Astrocyte (in vitro differentiated cells and primary cell): ENCODE measurements at regions not wholly inside any gene's neighbourhood (a gene's known extent, or its start where the extent isn't known, plus 50 kb on each side); places are given as distances from the start of the nearest gene placed in this dataset.

Experiments used
- DNase-seq: peaks from one replicate; pipeline ENCODE4 v3.0.0-alpha.2; 2010; ENCODE audit warnings: low read depth
- FAIRE-seq: peaks from 2 replicates; lab custom pipeline; 2011; peaks lifted over from hg19 to GRCh38; lab: Jason Lieb, UNC
- H2AFZ ChIP-seq: 2 replicates; pipeline ENCODE4 v1.6.0; 2012; ENCODE audit warnings: low read depth, low read length, inconsistent platforms
- H3K27ac ChIP-seq: 2 replicates; pipeline ENCODE4 v1.5.1; 2011; ENCODE audit warnings: low read depth, low read length, inconsistent platforms
- H3K27me3 ChIP-seq: 2 replicates; pipeline ENCODE4 v1.6.0; 2011; ENCODE audit warnings: low read length, inconsistent platforms; ENCODE audit not compliant: insufficient read depth
- H3K36me3 ChIP-seq: 2 replicates; pipeline ENCODE4 v1.5.1; 2011; ENCODE audit warnings: low read length, inconsistent platforms; ENCODE audit not compliant: insufficient read depth
- H3K4me1 ChIP-seq: 2 replicates; pipeline ENCODE4 v1.5.1; 2011; ENCODE audit warnings: low read length, inconsistent platforms; ENCODE audit not compliant: insufficient read depth
- H3K4me2 ChIP-seq: 2 replicates; pipeline ENCODE4 v1.6.0; 2012; ENCODE audit warnings: low read length, inconsistent platforms
- H3K4me3 ChIP-seq: 2 replicates; pipeline ENCODE4 v1.5.1; 2011; ENCODE audit warnings: low read depth, mild to moderate bottlenecking, low read length, inconsistent platforms; ENCODE audit not compliant: insufficient read depth
- H3K79me2 ChIP-seq: 2 replicates; pipeline ENCODE4 v1.6.0; 2012; ENCODE audit warnings: mild to moderate bottlenecking, low read length, inconsistent platforms; ENCODE audit not compliant: insufficient read depth
- H3K9ac ChIP-seq: 2 replicates; pipeline ENCODE4 v1.6.0; 2012; ENCODE audit warnings: mild to moderate bottlenecking, low read length, inconsistent platforms
- H3K9me3 ChIP-seq: 2 replicates; pipeline ENCODE4 v1.5.1; 2012; ENCODE audit warnings: low read depth, mild to moderate bottlenecking, low read length, inconsistent platforms; ENCODE audit not compliant: insufficient read depth
- H4K20me1 ChIP-seq: 2 replicates; pipeline ENCODE4 v1.6.0; 2012; ENCODE audit warnings: low read length, inconsistent platforms; ENCODE audit not compliant: insufficient read depth
- H3K27ac Mint-ChIP-seq: one replicate; pipeline ENCODE4 v1.8.0; 2021; ENCODE audit warnings: mild to moderate bottlenecking, mixed read lengths; ENCODE audit not compliant: unreplicated experiment
- H3K27me3 Mint-ChIP-seq: one replicate; pipeline ENCODE4 v1.8.0; 2021; ENCODE audit warnings: low read depth, mixed read lengths; ENCODE audit not compliant: unreplicated experiment
- H3K36me3 Mint-ChIP-seq: one replicate; pipeline ENCODE4 v1.8.0; 2021; ENCODE audit warnings: low read depth, mixed read lengths; ENCODE audit not compliant: unreplicated experiment
- H3K4me1 Mint-ChIP-seq: one replicate; pipeline ENCODE4 v1.8.0; 2021; ENCODE audit warnings: low read depth, mixed read lengths; ENCODE audit not compliant: unreplicated experiment
- H3K4me3 Mint-ChIP-seq: one replicate; pipeline ENCODE4 v1.8.0; 2021; ENCODE audit warnings: mild to moderate bottlenecking, moderate library complexity, mixed read lengths; ENCODE audit not compliant: unreplicated experiment
- H3K9me3 Mint-ChIP-seq: one replicate; pipeline ENCODE4 v1.8.0; 2021; ENCODE audit warnings: mild to moderate bottlenecking, mixed read lengths; ENCODE audit not compliant: unreplicated experiment
- EZH2 ChIP-seq: IDR thresholded peaks from 2 replicates; pipeline ENCODE4 v1.6.1; 2012; ENCODE audit warnings: mild to moderate bottlenecking, low read length, inconsistent platforms; ENCODE audit not compliant: insufficient read depth
- TF ChIP-seq, protein P1 (sequence below): IDR thresholded peaks from 2 replicates; pipeline ENCODE4 v1.5.1; 2011; ENCODE audit warnings: low read depth, mild to moderate bottlenecking, inconsistent platforms, low read length, moderate library complexity; ENCODE audit not compliant: insufficient read depth

GRCh38 chr6:48281217-48281616, 170.2 kb upstream of the PTCHD4 start:
- Histone ChIP-seq H3K9ac (no peak overlapping the region), H3K9me3 (no peaks in the 10 kb centered on the region), H3K79me2 (no peaks in the 10 kb centered on the region), H3K27ac (no peak overlapping the region), H3K4me3 (no peak overlapping the region), H3K36me3 (no peaks in the 10 kb centered on the region), H3K4me1 (no peaks in the 10 kb centered on the region), H4K20me1 (no peaks in the 10 kb centered on the region), H3K27me3 (no peaks in the 10 kb centered on the region), H3K4me2 (no peak overlapping the region), H2AFZ (no peak overlapping the region)
- no peak for FAIRE-seq
- no peak overlapping the region for H3K27ac Mint-ChIP-seq
- no peaks in the 10 kb centered on the region for H3K27me3 Mint-ChIP-seq
- H3K4me1 Mint-ChIP-seq = no peaks in the 10 kb centered on the region
- H3K36me3 Mint-ChIP-seq = no peaks in the 10 kb centered on the region
- no peak for DNase-seq
- TF ChIP-seq, protein P1, sequence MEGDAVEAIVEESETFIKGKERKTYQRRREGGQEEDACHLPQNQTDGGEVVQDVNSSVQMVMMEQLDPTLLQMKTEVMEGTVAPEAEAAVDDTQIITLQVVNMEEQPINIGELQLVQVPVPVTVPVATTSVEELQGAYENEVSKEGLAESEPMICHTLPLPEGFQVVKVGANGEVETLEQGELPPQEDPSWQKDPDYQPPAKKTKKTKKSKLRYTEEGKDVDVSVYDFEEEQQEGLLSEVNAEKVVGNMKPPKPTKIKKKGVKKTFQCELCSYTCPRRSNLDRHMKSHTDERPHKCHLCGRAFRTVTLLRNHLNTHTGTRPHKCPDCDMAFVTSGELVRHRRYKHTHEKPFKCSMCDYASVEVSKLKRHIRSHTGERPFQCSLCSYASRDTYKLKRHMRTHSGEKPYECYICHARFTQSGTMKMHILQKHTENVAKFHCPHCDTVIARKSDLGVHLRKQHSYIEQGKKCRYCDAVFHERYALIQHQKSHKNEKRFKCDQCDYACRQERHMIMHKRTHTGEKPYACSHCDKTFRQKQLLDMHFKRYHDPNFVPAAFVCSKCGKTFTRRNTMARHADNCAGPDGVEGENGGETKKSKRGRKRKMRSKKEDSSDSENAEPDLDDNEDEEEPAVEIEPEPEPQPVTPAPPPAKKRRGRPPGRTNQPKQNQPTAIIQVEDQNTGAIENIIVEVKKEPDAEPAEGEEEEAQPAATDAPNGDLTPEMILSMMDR = no peak
- no peak for TF ChIP-seq EZH2
- no peak overlapping the region for H3K4me3 Mint-ChIP-seq
- no peaks in the 10 kb centered on the region for H3K9me3 Mint-ChIP-seq

DNA sequence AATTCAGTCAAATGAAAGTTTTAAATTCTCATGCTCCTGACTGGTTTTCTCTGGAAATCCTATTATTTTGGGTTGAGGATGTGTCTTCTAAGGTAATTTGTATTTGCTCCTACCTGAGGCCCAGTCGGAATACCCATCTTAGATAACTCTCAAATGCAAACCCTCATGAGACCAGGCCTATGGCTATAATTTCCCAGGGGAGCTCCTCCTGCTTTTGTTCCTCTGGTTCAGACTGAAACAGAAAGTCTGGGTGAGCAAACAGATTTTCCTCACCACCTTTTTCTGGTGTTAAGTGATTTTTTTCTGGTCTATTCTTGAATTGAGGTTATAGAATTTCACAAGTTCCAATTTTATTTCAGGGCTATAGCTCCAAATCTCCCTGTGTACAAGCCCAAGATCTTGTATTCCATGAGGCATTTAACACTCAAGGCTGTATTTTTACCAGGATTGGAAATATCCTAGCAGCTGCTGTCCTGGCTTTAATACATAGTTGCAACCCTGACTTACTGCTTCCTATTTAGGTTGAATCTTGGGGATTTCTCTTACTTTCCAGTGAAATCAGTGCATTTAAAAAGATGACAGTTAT, 169.1 kb upstream of the PTCHD4 start:
- DNase-seq (no peak), FAIRE-seq (no peak)
- TF ChIP-seq, protein P1 = no peak
- no peak for TF ChIP-seq EZH2
- Mint-ChIP-seq H3K27ac (no peak overlapping the region), H3K36me3 (no peaks in the 10 kb centered on the region), H3K9me3 (no peaks in the 10 kb centered on the region), H3K4me3 (no peak overlapping the region), H3K27me3 (no peaks in the 10 kb centered on the region), H3K4me1 (no peaks in the 10 kb centered on the region)
- no peaks in the 10 kb centered on the region for H3K36me3 ChIP-seq
- H3K4me3 ChIP-seq = no peak overlapping the region
- H3K79me2 ChIP-seq = no peaks in the 10 kb centered on the region
- H3K9me3 ChIP-seq = no peaks in the 10 kb centered on the region
- no peak overlapping the region for H3K27ac ChIP-seq
- no peak overlapping the region for H3K4me2 ChIP-seq
- no peaks in the 10 kb centered on the region for H3K27me3 ChIP-seq
- H2AFZ ChIP-seq = no peak overlapping the region
- H4K20me1 ChIP-seq = no peaks in the 10 kb centered on the region
- H3K4me1 ChIP-seq = no peaks in the 10 kb centered on the region
- H3K9ac ChIP-seq = no peak overlapping the region

DNA sequence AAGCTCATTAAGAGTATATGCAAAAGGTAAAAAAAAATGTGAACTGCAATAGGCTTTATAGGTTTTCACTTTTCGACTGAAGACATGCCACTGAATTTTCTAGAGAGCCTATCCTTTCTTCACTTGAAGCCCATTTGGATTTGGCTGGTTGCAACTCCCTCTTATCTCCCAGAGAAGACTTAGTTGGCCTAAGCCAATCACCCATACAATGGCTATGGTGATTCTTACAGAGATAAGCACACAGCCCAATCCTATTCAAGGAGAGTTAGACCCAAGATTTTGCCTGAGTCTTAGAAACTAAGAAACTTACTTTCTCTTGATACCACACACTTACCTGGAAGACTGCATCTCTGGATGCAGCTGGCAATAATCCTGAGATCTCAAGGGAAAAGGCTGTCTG, 167.3 kb upstream of the PTCHD4 start:
- H3K27me3 ChIP-seq = no peaks in the 10 kb centered on the region
- no peak overlapping the region for H3K27ac ChIP-seq
- no peak overlapping the region for H3K4me3 ChIP-seq
- no peak overlapping the region for H2AFZ ChIP-seq
- H3K9me3 Mint-ChIP-seq = no peaks in the 10 kb centered on the region
- no peaks in the 10 kb centered on the region for H3K4me1 Mint-ChIP-seq
- H3K9ac ChIP-seq = no peak overlapping the region
- no peaks in the 10 kb centered on the region for H3K9me3 ChIP-seq
- H3K27ac Mint-ChIP-seq = no peak overlapping the region
- DNase-seq = no peak
- H3K36me3 ChIP-seq = no peaks in the 10 kb centered on the region
- no peaks in the 10 kb centered on the region for H4K20me1 ChIP-seq
- no peaks in the 10 kb centered on the region for H3K36me3 Mint-ChIP-seq
- FAIRE-seq = no peak
- H3K4me2 ChIP-seq = no peak overlapping the region
- H3K4me1 ChIP-seq = no peaks in the 10 kb centered on the region
- H3K27me3 Mint-ChIP-seq = no peaks in the 10 kb centered on the region
- TF ChIP-seq EZH2 = no peak
- TF ChIP-seq, protein P1 = no peak
- H3K4me3 Mint-ChIP-seq = no peak overlapping the region
- H3K79me2 ChIP-seq = no peaks in the 10 kb centered on the region
